Mesendoderm (in vitro differentiated cells): ENCODE measurements at regions not wholly inside any gene's neighbourhood (a gene's known extent, or its start where the extent isn't known, plus 50 kb on each side); places are given as distances from the start of the nearest gene placed in this dataset.

Source experiments
- DNase-seq: peaks from one replicate; pipeline ENCODE4 v3.0.0; 2013
- H2AK5ac ChIP-seq: 2 replicates; pipeline ENCODE4 v1.6.1; 2013; ENCODE audit warnings: low read length, inconsistent platforms
- H2BK120ac ChIP-seq: 2 replicates; pipeline ENCODE4 v1.6.1; 2013; ENCODE audit warnings: low read depth, mild to moderate bottlenecking, low read length, moderate library complexity, mixed read lengths
- H2BK15ac ChIP-seq: replicated peaks from 2 replicates; pipeline ENCODE4 v1.6.1; 2013; ENCODE audit warnings: low read depth, mild to moderate bottlenecking, moderate library complexity
- H2BK5ac ChIP-seq: 2 replicates; pipeline ENCODE4 v1.6.1; 2013; ENCODE audit warnings: low read length, inconsistent platforms
- H3K18ac ChIP-seq: 2 replicates; pipeline ENCODE4 v1.6.1; 2013; ENCODE audit warnings: mild to moderate bottlenecking, low read length, mixed read lengths
- H3K23ac ChIP-seq: one replicate; pipeline ENCODE4 v1.6.1; 2013; ENCODE audit warnings: low read length
- H3K27ac ChIP-seq: 2 replicates; pipeline ENCODE4 v1.5.1; 2013; ENCODE audit warnings: low read depth, mild to moderate bottlenecking, inconsistent platforms, low read length, moderate library complexity
- H3K27me3 ChIP-seq: 2 replicates; pipeline ENCODE4 v1.6.1; 2013; ENCODE audit warnings: low read length, control low read depth, mild to moderate bottlenecking, inconsistent platforms; ENCODE audit not compliant: insufficient read depth, poor library complexity
- H3K36me3 ChIP-seq: 2 replicates; pipeline ENCODE4 v1.6.1; 2013; ENCODE audit warnings: low read length, inconsistent platforms; ENCODE audit not compliant: control insufficient read depth, insufficient read depth
- H3K4ac ChIP-seq: one replicate; pipeline ENCODE4 v1.6.1; 2013; ENCODE audit warnings: low read depth, mild to moderate bottlenecking, low read length, moderate library complexity
- H3K4me1 ChIP-seq: 2 replicates; pipeline ENCODE4 v1.6.1; 2013; ENCODE audit warnings: low read depth, low read length, inconsistent platforms; ENCODE audit not compliant: control insufficient read depth
- H3K4me2 ChIP-seq: 2 replicates; pipeline ENCODE4 v1.6.1; 2013; ENCODE audit warnings: low read length
- H3K4me3 ChIP-seq: 2 replicates; pipeline ENCODE4 v1.5.1; 2013; ENCODE audit warnings: mild to moderate bottlenecking, low read length
- H3K56ac ChIP-seq: one replicate; pipeline ENCODE4 v1.6.1; 2013; ENCODE audit warnings: low read length
- H3K79me1 ChIP-seq: 2 replicates; pipeline ENCODE4 v1.6.1; 2013; ENCODE audit warnings: low read length, inconsistent platforms
- H3K79me2 ChIP-seq: 2 replicates; pipeline ENCODE4 v1.6.1; 2013; ENCODE audit warnings: mild to moderate bottlenecking, low read length; ENCODE audit not compliant: control insufficient read depth, insufficient read depth
- H3K9ac ChIP-seq: 2 replicates; pipeline ENCODE4 v1.6.1; 2013; ENCODE audit warnings: low read length, inconsistent platforms
- H4K5ac ChIP-seq: one replicate; pipeline ENCODE4 v1.6.1; 2013; ENCODE audit warnings: low read length
- H4K8ac ChIP-seq: one replicate; pipeline ENCODE4 v1.6.1; 2013; ENCODE audit warnings: low read depth, mild to moderate bottlenecking, control low read depth, low read length, moderate library complexity
- WGBS: extraction: QIAGEN DNeasy Blood & Tissue Kit; methylation state at CpG from one replicate; pipeline ENCODE4 v1.1.7; 2013; ENCODE audit warnings: low lambda C conversion rate, missing lambda C conversion rate; ENCODE audit not compliant: insufficient coverage; ENCODE audit errors: extremely low coverage; 5-methylcytosine and 5-hydroxymethylcytosine counted together

DNA sequence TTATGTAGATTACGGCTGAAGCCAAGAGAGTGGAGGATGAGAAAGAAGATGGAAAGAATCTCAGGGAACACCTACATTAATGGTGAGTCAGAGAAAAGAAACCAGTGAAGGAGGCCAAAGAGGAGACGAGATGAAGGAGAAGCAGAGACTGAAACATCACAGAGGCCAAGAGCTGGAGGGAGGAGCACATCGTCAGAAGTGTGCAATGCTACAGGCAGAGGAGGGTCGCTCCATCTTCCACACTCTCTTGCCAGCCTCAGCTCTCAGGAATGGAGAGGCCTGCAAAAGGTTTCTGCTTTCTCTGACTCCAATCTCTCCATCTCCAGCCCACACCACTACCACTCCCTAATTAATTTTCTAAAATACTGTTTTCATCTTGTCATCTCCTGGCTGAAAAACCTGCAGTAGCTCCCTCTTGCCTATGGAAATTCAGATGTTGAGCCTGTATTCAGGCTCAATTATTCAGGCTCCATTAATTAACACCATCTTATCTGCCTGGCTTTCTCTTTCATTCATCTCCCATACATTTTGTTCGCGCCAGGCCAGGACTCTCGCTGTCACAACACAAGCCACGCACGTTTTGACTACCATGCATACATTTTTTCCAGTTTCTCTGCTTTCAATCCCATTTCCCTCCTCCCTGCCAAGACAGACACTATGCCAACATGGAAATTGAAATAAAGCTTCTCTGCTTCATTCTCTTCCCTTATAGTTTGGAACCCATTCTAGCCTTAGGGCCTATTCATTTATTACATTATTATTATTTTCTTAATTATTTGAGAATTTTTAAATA, 165.8 kb downstream of the INHBA start:
- H4K8ac ChIP-seq, result no peak overlapping the region
- H2BK5ac ChIP-seq, result no peak overlapping the region
- no peak overlapping the region for H2BK15ac ChIP-seq
- H3K79me1 ChIP-seq, result no peaks in the 10 kb centered on the region
- H3K36me3 ChIP-seq, result no peaks in the 10 kb centered on the region
- no peak overlapping the region for H3K4me3 ChIP-seq
- H3K4me2 ChIP-seq, result no peak overlapping the region
- no peak for DNase-seq
- H3K18ac ChIP-seq, result no peak overlapping the region
- no peak overlapping the region for H2BK120ac ChIP-seq
- no CpG with 5 or more reads among the region's 9 CpGs for WGBS
- H3K4me1 ChIP-seq, result no peaks in the 10 kb centered on the region
- H3K9ac ChIP-seq, result no peak overlapping the region
- H2AK5ac ChIP-seq, result no peak overlapping the region
- no peak overlapping the region for H3K27ac ChIP-seq
- H3K23ac ChIP-seq, result no peak overlapping the region
- H3K4ac ChIP-seq, result no peak overlapping the region
- H3K56ac ChIP-seq, result no peak overlapping the region
- H3K79me2 ChIP-seq, result no peaks in the 10 kb centered on the region
- no peaks in the 10 kb centered on the region for H3K27me3 ChIP-seq
- H4K5ac ChIP-seq, result no peak overlapping the region

DNA sequence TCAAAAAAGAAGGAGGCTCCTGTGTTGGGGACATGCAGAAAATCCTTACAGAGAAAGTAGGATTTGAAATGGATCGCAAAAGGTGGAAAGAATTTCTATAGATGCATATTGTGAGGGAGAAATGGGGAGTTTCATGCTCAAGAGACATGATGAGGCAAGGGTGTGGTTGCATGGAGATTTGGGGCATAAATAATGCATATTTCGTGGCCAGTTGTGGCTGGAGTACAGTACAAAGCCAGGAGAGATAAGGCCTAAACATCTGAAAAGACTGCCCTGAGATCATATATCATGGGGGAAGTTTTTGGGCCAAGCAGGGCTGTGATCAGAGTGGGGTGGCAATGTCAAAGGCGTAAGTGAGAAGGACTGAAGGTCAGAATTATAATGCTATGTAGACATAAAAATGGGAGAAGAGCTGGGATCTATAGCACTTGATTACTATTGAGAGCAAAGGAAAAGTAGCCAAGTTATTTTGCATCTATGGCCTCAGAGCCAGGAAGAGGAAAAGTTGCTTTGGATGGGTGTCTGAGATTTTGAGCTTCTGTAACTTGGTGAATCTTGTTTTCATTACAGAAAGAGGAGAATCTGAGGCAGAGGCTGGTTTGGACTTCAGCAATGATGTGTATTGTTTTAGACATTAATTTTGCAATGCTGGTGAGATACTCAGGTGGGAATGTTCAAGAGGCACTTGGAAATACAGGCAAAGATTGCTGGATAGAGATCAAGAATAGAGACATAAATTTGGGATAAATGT, 166.6 kb downstream of the INHBA start:
- H4K8ac ChIP-seq, result no peak overlapping the region
- no peak overlapping the region for H3K56ac ChIP-seq
- H3K79me1 ChIP-seq, result no peaks in the 10 kb centered on the region
- H3K9ac ChIP-seq, result no peak overlapping the region
- no peak overlapping the region for H3K4me2 ChIP-seq
- no peak overlapping the region for H2BK15ac ChIP-seq
- no peaks in the 10 kb centered on the region for H3K4me1 ChIP-seq
- H3K4me3 ChIP-seq, result no peak overlapping the region
- H3K79me2 ChIP-seq, result no peaks in the 10 kb centered on the region
- H3K27ac ChIP-seq, result no peak overlapping the region
- H3K4ac ChIP-seq, result no peak overlapping the region
- H3K27me3 ChIP-seq, result no peaks in the 10 kb centered on the region
- no peaks in the 10 kb centered on the region for H3K36me3 ChIP-seq
- no peak overlapping the region for H3K23ac ChIP-seq
- DNase-seq, result no peak
- no peak overlapping the region for H2BK120ac ChIP-seq
- H2AK5ac ChIP-seq, result no peak overlapping the region
- no peak overlapping the region for H3K18ac ChIP-seq
- WGBS, result no CpG with 5 or more reads among the region's 3 CpGs
- H4K5ac ChIP-seq, result no peak overlapping the region
- no peak overlapping the region for H2BK5ac ChIP-seq

DNA sequence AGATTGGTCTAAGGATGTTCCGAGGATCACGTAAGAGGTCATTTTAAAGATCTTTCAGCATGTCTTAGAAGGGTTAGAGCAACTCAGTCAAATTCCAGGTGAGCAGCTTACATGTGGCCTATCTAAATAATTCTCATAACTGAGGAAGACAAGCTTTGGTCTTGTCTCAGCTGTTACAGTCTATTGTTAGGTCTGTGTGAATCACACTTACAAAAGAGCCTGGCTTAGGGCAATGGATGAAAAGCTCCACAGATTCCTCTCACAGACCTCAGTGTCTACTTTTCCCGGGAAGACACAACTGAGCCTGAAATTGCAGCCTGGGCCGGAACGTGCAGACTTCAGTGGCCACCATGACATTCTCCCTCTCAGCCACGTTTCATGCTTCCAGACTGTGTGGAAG, 173.1 kb downstream of the INHBA start:
- DNase-seq, result no peak
- no peaks in the 10 kb centered on the region for H3K4me1 ChIP-seq
- no peak overlapping the region for H3K23ac ChIP-seq
- no peak overlapping the region for H2AK5ac ChIP-seq
- no peak overlapping the region for H3K56ac ChIP-seq
- no peak overlapping the region for H3K4me3 ChIP-seq
- H3K4ac ChIP-seq, result no peak overlapping the region
- no peak overlapping the region for H3K4me2 ChIP-seq
- H3K79me1 ChIP-seq, result no peaks in the 10 kb centered on the region
- H3K27ac ChIP-seq, result no peak overlapping the region
- no peaks in the 10 kb centered on the region for H3K79me2 ChIP-seq
- no peak overlapping the region for H2BK5ac ChIP-seq
- no peaks in the 10 kb centered on the region for H3K36me3 ChIP-seq
- H2BK15ac ChIP-seq, result no peak overlapping the region
- no peak overlapping the region for H2BK120ac ChIP-seq
- H3K18ac ChIP-seq, result no peak overlapping the region
- H3K27me3 ChIP-seq, result no peaks in the 10 kb centered on the region
- no peak overlapping the region for H4K8ac ChIP-seq
- no peak overlapping the region for H3K9ac ChIP-seq
- WGBS, result no CpG with 5 or more reads among the region's 6 CpGs
- no peak overlapping the region for H4K5ac ChIP-seq

DNA sequence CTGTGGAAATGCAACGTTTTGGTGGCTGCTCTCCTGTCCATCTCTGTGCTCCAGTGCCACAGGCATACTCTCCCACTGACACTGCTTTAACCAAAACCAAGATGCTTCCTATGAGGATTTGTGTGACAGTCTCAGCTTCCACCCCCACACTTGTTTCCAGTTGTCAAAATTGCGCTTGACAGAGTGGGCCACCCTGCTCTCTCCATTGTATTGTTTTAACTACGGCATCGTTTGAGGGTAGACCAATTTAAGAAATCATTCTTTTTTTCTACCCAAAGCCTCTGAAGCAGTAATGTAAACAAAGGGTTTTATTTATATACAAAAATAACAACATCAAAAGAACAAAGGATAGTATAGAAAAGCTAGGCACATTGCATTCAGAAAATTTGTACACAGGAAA, 178.0 kb downstream of the INHBA start:
- no peak overlapping the region for H3K56ac ChIP-seq
- no peaks in the 10 kb centered on the region for H3K36me3 ChIP-seq
- no peak overlapping the region for H3K4me2 ChIP-seq
- WGBS, result no CpG with 5 or more reads among the region's 4 CpGs
- no peak overlapping the region for H4K5ac ChIP-seq
- no peak overlapping the region for H2BK120ac ChIP-seq
- H2AK5ac ChIP-seq, result no peak overlapping the region
- H3K4ac ChIP-seq, result no peak overlapping the region
- H3K18ac ChIP-seq, result no peak overlapping the region
- H3K23ac ChIP-seq, result no peak overlapping the region
- no peak overlapping the region for H2BK15ac ChIP-seq
- H3K27me3 ChIP-seq, result no peaks in the 10 kb centered on the region
- H2BK5ac ChIP-seq, result no peak overlapping the region
- H3K9ac ChIP-seq, result no peak overlapping the region
- H3K4me1 ChIP-seq, result no peaks in the 10 kb centered on the region
- no peak for DNase-seq
- no peak overlapping the region for H3K4me3 ChIP-seq
- H3K79me1 ChIP-seq, result no peaks in the 10 kb centered on the region
- no peak overlapping the region for H4K8ac ChIP-seq
- H3K27ac ChIP-seq, result no peak overlapping the region
- H3K79me2 ChIP-seq, result no peaks in the 10 kb centered on the region

DNA sequence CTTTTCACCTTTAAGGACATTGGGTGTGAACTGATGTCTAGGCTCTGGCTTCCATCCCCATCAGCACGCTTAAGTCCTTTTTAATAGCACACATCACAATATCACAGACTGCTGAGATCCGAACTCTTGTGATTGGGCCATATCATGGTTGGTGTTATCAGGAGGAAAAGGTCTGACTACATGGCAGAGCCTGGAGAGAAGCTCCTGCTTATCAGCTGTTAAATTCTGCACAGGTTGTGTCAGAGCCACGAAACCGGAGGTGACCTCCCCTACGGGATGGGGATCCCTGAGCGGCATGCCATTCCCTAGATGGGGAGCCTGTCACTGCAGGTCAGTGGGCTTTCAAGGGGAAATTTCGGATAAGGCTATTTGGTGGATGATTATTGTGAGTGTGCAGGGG, 182.4 kb downstream of the INHBA start:
- Histone ChIP-seq H3K4me3 (no peak overlapping the region), H3K18ac (no peak overlapping the region), H3K4ac (no peak overlapping the region), H3K56ac (no peak overlapping the region), H3K36me3 (no peaks in the 10 kb centered on the region), H3K79me2 (no peaks in the 10 kb centered on the region), H3K4me2 (no peak overlapping the region), H4K5ac (no peak overlapping the region), H2BK5ac (no peak overlapping the region), H3K9ac (no peak overlapping the region), H3K79me1 (no peaks in the 10 kb centered on the region), H2AK5ac (no peak overlapping the region), H4K8ac (no peak overlapping the region), H2BK120ac (no peak overlapping the region), H3K23ac (no peak overlapping the region), H2BK15ac (no peak overlapping the region), H3K27ac (no peak overlapping the region), H3K4me1 (no peaks in the 10 kb centered on the region), H3K27me3 (no peaks in the 10 kb centered on the region)
- DNase-seq, result peak; percentile 24
- no CpG with 5 or more reads among the region's 7 CpGs for WGBS
